Activated gamma-delta T cell treated with Interleukin-2 at 50 U/mL for 16 hours (primary cell): ENCODE measurements at regions not wholly inside any gene's neighbourhood (a gene's known extent, or its start where the extent isn't known, plus 50 kb on each side); places are given as distances from the start of the nearest gene placed in this dataset.
A peak's percentile ranks its signal among the peaks of the same experiment; 100 is the strongest.

Experiments used
- DNase-seq: peaks from one replicate; pipeline ENCODE4 v3.0.0-alpha.2; 2020

GRCh38 chr4:128600996-128601871, 208.3 kb upstream of the JADE1 start:
- no peak for DNase-seq

- no peak for DNase-seq
Observed at GRCh38 chr4:128600410-128600809, 209.1 kb upstream of the JADE1 start.

- DNase-seq: no peak
Observed at GRCh38 chr4:128597500-128597899, 212.0 kb upstream of the JADE1 start.

- DNase-seq: no peak
Observed at GRCh38 chr4:128596853-128597252, 212.6 kb upstream of the JADE1 start.

- no peak for DNase-seq
Observed at GRCh38 chr4:128596115-128596514, 213.4 kb upstream of the JADE1 start.

- no peak for DNase-seq
Observed at GRCh38 chr4:128591482-128591881, 218.0 kb upstream of the JADE1 start.

GRCh38 chr4:128590773-128591172, 218.7 kb upstream of the JADE1 start:
- DNase-seq: no peak

- DNase-seq: no peak
Observed at GRCh38 chr4:128590034-128590740, 219.3 kb upstream of the JADE1 start.

GRCh38 chr4:128589384-128589965, 220.0 kb upstream of the JADE1 start:
- DNase-seq: no peak

GRCh38 chr4:128587382-128587781, 222.1 kb upstream of the JADE1 start:
- DNase-seq: no peak

GRCh38 chr4:128583753-128584712, 225.5 kb upstream of the JADE1 start:
- DNase-seq: no peak

- no peak for DNase-seq
Observed at GRCh38 chr4:128582427-128582870, 227.1 kb upstream of the JADE1 start.

- DNase-seq: no peak
Observed at GRCh38 chr4:128579154-128579853, 230.2 kb upstream of the JADE1 start.

GRCh38 chr4:128574706-128575105, 234.8 kb upstream of the JADE1 start:
- peak; percentile 57 for DNase-seq

- DNase-seq: no peak
Observed at GRCh38 chr4:128573781-128574508, 235.6 kb upstream of the JADE1 start.

GRCh38 chr4:128572778-128573241, 236.7 kb upstream of the JADE1 start:
- no peak for DNase-seq

- DNase-seq: no peak
Observed at GRCh38 chr4:128571747-128572146, 237.8 kb upstream of the JADE1 start.

GRCh38 chr4:128570387-128570975, 239.0 kb upstream of the JADE1 start:
- DNase-seq: no peak

- no peak for DNase-seq
Observed at GRCh38 chr4:128566693-128567092, 242.8 kb upstream of the JADE1 start.

GRCh38 chr4:128565565-128566186, 243.8 kb upstream of the JADE1 start:
- no peak for DNase-seq
